ENCODE measurements at regions not wholly inside any gene's neighbourhood (a gene's known extent, or its start where the extent isn't known, plus 50 kb on each side); places are given as distances from the start of the nearest gene placed in this dataset.
"Not testable (repeated sequence)": the region's sequence is repeated elsewhere in the genome, so short reads cannot be mapped to it uniquely, and the experiment has no call there.

- H3K9me3 Mint-ChIP-seq; H3K36me3 Mint-ChIP-seq (ENCODE audit: low read depth); H3K27ac Mint-ChIP-seq; H3K4me3 Mint-ChIP-seq: not testable (repeated sequence)
- Mint-ChIP-seq H3K27me3 (peaks cover 19% of the 10 kb centered on the region), H3K4me1 (ENCODE audit: low read depth) (peaks cover 32% of the 10 kb centered on the region)
- peak; percentile 51 for DNase-seq
These were observed 316.7 kb downstream of the RPLP1 start for GRCh38 chr15:69769336-69769735.

GRCh38 chr15:69774258-69774657 lies 321.6 kb downstream of the RPLP1 start:
- not testable (repeated sequence) for DNase-seq; H3K27ac Mint-ChIP-seq; H3K4me3 Mint-ChIP-seq; H3K36me3 Mint-ChIP-seq (ENCODE audit: low read depth); H3K9me3 Mint-ChIP-seq
- Mint-ChIP-seq H3K4me1 (ENCODE audit: low read depth) (peaks cover 21% of the 10 kb centered on the region), H3K27me3 (peaks cover 15% of the 10 kb centered on the region)

- not testable (repeated sequence) for DNase-seq; H3K36me3 Mint-ChIP-seq (ENCODE audit: low read depth); H3K9me3 Mint-ChIP-seq; H3K4me3 Mint-ChIP-seq; H3K27ac Mint-ChIP-seq
- H3K4me1 Mint-ChIP-seq (ENCODE audit: low read depth): peaks cover 16% of the 10 kb centered on the region
- H3K27me3 Mint-ChIP-seq: peaks cover 15% of the 10 kb centered on the region
These were observed 322.1 kb downstream of the RPLP1 start for GRCh38 chr15:69774711-69775110.

GRCh38 chr15:69777356-69777755 lies 320.4 kb downstream of the TLE3 start:
- H3K36me3 Mint-ChIP-seq (ENCODE audit: low read depth): no peaks in the 10 kb centered on the region
- peaks cover 19% of the 10 kb centered on the region for H3K4me1 Mint-ChIP-seq (ENCODE audit: low read depth)

GRCh38 chr15:69780374-69780773 lies 317.3 kb downstream of the TLE3 start:
- Mint-ChIP-seq H3K9me3 (peaks cover 5% of the 10 kb centered on the region), H3K27me3 (peaks cover 18% of the 10 kb centered on the region), H3K27ac (no peak overlapping the region), H3K4me3 (no peak overlapping the region), H3K4me1 (ENCODE audit: low read depth) (peaks cover 31% of the 10 kb centered on the region), H3K36me3 (ENCODE audit: low read depth) (no peaks in the 10 kb centered on the region)
- DNase-seq: no peak

More at GRCh38 chr15:69777356-69777755, 320.4 kb downstream of the TLE3 start:
- Mint-ChIP-seq H3K27me3 (peaks cover 2% of the 10 kb centered on the region), H3K27ac (no peak overlapping the region), H3K9me3 (peaks cover 5% of the 10 kb centered on the region), H3K4me3 (no peak overlapping the region)
- no peak for DNase-seq

DNA sequence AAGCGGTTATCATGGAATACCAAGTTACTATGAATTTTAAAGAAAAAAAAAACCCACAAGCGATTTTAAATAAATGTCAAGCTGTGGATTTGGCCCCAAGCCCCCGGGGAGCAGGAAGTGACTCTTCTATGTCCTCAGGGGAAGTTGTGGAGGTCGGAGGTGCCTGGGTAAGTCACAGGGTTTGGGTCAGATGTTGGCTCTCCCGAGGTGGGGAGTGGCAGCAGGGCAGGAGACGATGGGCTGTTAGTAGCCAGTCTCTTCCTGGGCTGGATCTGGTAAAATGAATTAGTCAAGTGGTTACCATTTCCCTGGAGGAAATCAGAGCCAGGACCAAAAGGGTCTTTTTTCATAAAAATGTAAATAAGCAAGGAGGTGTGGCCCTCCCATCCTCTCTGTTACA lies 316.7 kb downstream of the TLE3 start:
- H3K27ac Mint-ChIP-seq: no peak overlapping the region

GRCh38 chr15:69781411-69782125 lies 316.1 kb downstream of the TLE3 start:
- no peaks in the 10 kb centered on the region for H3K36me3 Mint-ChIP-seq (ENCODE audit: low read depth)
- no peak overlapping the region for H3K27ac Mint-ChIP-seq
- no peak for DNase-seq
- peaks cover 31% of the 10 kb centered on the region for H3K4me1 Mint-ChIP-seq (ENCODE audit: low read depth)
- peaks cover 5% of the 10 kb centered on the region for H3K9me3 Mint-ChIP-seq
- H3K4me3 Mint-ChIP-seq: no peak overlapping the region
- H3K27me3 Mint-ChIP-seq: peaks cover 21% of the 10 kb centered on the region

More for the DNA sequence above, 316.7 kb downstream of the TLE3 start:
- Mint-ChIP-seq H3K36me3 (ENCODE audit: low read depth) (no peaks in the 10 kb centered on the region), H3K9me3 (peaks cover 5% of the 10 kb centered on the region), H3K4me3 (no peak overlapping the region), H3K4me1 (ENCODE audit: low read depth) (peaks cover 31% of the 10 kb centered on the region), H3K27me3 (peaks cover 18% of the 10 kb centered on the region)
- DNase-seq: no peak

DNA sequence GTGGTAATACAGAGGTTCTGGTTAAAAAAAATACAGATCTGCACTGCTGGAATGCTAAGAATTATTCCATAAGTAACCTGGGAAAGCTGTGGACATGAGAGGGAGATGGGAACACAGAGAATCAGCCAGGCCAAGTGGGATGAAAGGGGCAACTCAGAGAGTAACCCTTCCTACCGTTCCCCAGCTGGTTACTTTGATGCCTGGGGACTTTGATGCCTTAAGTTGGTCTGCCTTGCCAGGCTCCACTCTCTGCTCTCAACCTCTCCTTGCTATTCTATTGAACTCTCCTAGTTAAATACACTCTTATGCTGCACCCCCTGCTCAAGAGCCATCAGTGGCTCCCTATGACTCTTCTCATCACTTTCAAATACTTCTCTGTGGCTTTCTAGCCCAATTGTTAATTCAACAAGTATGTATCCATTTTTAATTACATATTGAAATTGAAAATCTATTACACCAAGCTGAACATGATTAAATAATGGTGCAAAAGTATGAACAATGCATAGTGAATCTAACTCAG lies 315.5 kb downstream of the TLE3 start:
- Mint-ChIP-seq H3K9me3 (peaks cover 4% of the 10 kb centered on the region), H3K4me1 (ENCODE audit: low read depth) (peaks cover 31% of the 10 kb centered on the region), H3K27ac (no peak overlapping the region), H3K36me3 (ENCODE audit: low read depth) (no peaks in the 10 kb centered on the region), H3K27me3 (peaks cover 21% of the 10 kb centered on the region), H3K4me3 (no peak overlapping the region)
- DNase-seq: no peak

DNA sequence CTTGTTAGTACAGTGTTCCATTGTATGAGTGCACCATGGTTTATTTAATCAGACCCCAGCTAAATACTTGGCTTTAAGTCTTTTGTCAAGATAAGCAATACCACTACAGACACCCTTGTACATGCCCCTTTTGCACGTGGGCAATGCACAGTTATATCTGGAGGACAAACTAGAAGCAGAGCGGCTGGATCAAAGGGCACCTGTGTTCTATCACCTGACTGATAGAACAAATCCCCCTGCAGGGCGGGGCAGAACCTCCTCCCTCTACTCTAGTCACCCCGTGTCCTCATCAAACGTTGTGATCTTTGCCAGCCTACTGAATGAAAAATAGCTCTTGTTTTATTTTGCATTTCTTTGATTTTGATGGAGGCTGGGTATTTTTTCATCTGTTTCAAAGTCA lies 314.9 kb downstream of the TLE3 start:
- no peak overlapping the region for H3K4me3 Mint-ChIP-seq
- H3K9me3 Mint-ChIP-seq: no peaks in the 10 kb centered on the region
- peaks cover 21% of the 10 kb centered on the region for H3K27me3 Mint-ChIP-seq
- H3K4me1 Mint-ChIP-seq (ENCODE audit: low read depth): peaks cover 31% of the 10 kb centered on the region
- H3K27ac Mint-ChIP-seq: no peak overlapping the region
- DNase-seq: no peak
- no peaks in the 10 kb centered on the region for H3K36me3 Mint-ChIP-seq (ENCODE audit: low read depth)

- H3K27ac Mint-ChIP-seq: no peak overlapping the region
- no peaks in the 10 kb centered on the region for H3K36me3 Mint-ChIP-seq (ENCODE audit: low read depth)
- no peaks in the 10 kb centered on the region for H3K9me3 Mint-ChIP-seq
- peaks cover 31% of the 10 kb centered on the region for H3K4me1 Mint-ChIP-seq (ENCODE audit: low read depth)
- DNase-seq: no peak
- H3K27me3 Mint-ChIP-seq: peaks cover 21% of the 10 kb centered on the region
- H3K4me3 Mint-ChIP-seq: no peak overlapping the region
These were observed 314.5 kb downstream of the TLE3 start for GRCh38 chr15:69783211-69783610.

DNA sequence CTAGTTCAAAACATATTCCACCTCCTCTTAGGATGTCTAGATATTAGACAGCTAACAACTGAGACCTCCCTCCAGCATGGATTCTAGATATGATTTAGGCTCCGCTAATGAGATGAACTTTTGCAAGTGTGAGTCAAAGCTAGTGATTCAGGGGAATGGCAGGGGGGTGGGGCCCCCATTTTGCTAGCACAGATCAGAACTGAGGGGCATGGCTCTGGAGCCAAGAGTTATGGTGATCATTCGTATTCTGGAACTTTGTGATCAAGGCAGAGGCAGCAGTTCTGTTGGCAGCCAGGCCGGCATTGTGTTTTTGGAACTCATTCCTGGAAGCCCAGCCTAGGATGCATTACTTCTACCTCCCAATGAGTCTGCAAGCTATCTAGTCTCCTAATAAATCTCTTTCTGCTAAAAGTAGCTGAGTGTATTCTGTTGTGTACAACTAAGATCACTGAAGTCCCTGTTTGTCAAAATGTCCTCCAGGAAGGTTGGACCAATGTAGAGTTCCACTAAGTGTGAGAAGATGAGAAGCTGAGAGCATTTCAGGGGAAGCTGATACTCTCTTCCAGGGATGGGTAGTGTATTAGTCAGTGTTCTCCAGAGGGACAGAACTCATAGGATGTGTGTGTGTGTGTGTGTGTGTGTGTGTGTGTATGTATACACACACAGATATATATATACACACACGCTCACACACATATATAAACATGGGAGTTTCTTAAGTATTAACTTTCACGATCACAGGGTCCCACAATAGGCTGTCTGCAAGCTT lies 312.7 kb downstream of the TLE3 start:
- Mint-ChIP-seq H3K4me3 (no peak overlapping the region), H3K27me3 (peaks cover 22% of the 10 kb centered on the region), H3K4me1 (ENCODE audit: low read depth) (peaks cover 31% of the 10 kb centered on the region), H3K9me3 (no peaks in the 10 kb centered on the region), H3K36me3 (ENCODE audit: low read depth) (no peaks in the 10 kb centered on the region), H3K27ac (no peak overlapping the region)
- no peak for DNase-seq

- H3K27ac Mint-ChIP-seq: no peak overlapping the region
- no peaks in the 10 kb centered on the region for H3K36me3 Mint-ChIP-seq (ENCODE audit: low read depth)
- peaks cover 31% of the 10 kb centered on the region for H3K4me1 Mint-ChIP-seq (ENCODE audit: low read depth)
- H3K9me3 Mint-ChIP-seq: peaks cover 4% of the 10 kb centered on the region
- peaks cover 24% of the 10 kb centered on the region for H3K27me3 Mint-ChIP-seq
- no peak for DNase-seq
- no peak overlapping the region for H3K4me3 Mint-ChIP-seq
These were observed 311.5 kb downstream of the TLE3 start for GRCh38 chr15:69786136-69786701.

DNA sequence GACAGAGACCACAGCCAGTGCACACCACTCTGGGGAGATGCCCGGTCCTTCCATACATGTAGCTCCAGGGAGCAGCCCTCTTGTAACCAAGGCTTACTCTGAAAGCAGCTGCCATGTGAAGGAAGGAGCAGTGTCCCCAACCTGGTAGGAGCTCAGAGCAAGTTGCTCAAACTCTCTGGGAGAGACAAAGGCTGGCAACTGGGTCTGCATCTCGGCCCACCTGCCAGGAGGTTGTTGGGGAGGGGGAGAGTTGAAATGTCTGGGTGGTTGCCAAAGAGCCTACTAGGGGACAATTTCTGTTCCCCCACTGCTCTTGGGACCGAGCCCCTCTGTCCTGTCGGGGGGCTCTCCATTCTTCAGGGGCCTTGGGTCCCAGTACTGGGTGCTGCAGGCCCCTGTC lies 309.9 kb downstream of the TLE3 start:
- H3K36me3 Mint-ChIP-seq (ENCODE audit: low read depth): no peaks in the 10 kb centered on the region
- peaks cover 21% of the 10 kb centered on the region for H3K27me3 Mint-ChIP-seq
- H3K27ac Mint-ChIP-seq: no peak overlapping the region
- H3K9me3 Mint-ChIP-seq: peaks cover 7% of the 10 kb centered on the region
- peaks cover 15% of the 10 kb centered on the region for H3K4me1 Mint-ChIP-seq (ENCODE audit: low read depth)
- DNase-seq: no peak
- no peak overlapping the region for H3K4me3 Mint-ChIP-seq

GRCh38 chr15:69789648-69790393 lies 307.9 kb downstream of the TLE3 start:
- Mint-ChIP-seq H3K27ac (no peak overlapping the region), H3K36me3 (ENCODE audit: low read depth) (no peaks in the 10 kb centered on the region), H3K9me3 (peaks cover 7% of the 10 kb centered on the region), H3K4me3 (no peak overlapping the region), H3K27me3 (peaks cover 10% of the 10 kb centered on the region), H3K4me1 (ENCODE audit: low read depth) (peaks cover 3% of the 10 kb centered on the region)
- no peak for DNase-seq
